GM13977 (cell line): ENCODE measurements at regions not wholly inside any gene's neighbourhood (a gene's known extent, or its start where the extent isn't known, plus 50 kb on each side); places are given as distances from the start of the nearest gene placed in this dataset.
"Not testable (repeated sequence)": the region's sequence is repeated elsewhere in the genome, so short reads cannot be mapped to it uniquely, and the experiment has no call there.

Experiments used
- DNase-seq: peaks from one replicate; pipeline ENCODE4 v3.0.0; 2012; ENCODE audit warnings: low spot score
- CTCF ChIP-seq: IDR thresholded peaks from 2 replicates; pipeline ENCODE4 v1.5.1; 2012; ENCODE audit warnings: mild to moderate bottlenecking, control low read depth; ENCODE audit not compliant: insufficient read depth; ENCODE audit errors: extremely low read depth, missing control alignments
- in situ Hi-C: fragments of 300-500 bp; cut with MboI; formaldehyde crosslinking; loops from one replicate; pipeline ENCODE4 v1.12.0; 2022; ENCODE audit warnings: low sequenced_read_pairs, low pct_unique_long_range_greater_than_20kb, mixed read lengths, inconsistent platforms; ENCODE audit not compliant: unreplicated experiment

GRCh38 chr16:21523411-21524067, 75.8 kb upstream of the METTL9 start:
- TF ChIP-seq CTCF, result no peak
- no peak for DNase-seq
- in situ Hi-C loops, result no loop called here

DNA sequence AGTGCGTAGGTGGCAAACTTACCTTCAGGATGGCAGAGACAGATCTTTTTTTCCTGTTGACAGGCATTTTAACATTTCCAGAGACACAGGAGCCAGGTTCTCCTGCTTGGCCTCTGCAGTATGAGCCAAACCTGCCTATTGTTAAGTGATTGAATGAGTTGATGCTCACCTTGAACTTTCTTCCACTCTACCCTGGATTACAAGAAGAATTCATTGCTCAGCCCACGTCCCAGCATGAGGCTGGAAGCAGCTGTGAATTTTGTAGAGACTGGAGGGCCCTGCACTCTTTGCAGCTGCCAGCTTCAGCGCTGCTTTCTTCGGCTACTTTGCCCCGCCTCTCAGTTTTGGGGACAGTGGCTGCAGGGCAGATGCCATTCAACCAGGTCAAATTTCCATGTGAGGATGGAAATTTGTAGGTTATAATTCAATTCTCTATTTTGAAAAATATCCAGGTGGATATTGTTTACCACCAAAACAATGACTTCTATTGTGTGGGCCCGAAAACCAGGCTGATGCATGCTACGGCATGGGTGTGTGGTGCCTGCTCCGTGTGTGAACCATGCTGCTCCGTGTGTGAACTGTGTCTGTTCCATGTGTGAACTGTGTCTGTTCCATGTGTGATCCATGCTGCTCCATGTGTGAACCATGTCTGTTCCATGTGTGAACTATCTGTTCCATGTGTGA, 75.2 kb upstream of the METTL9 start:
- TF ChIP-seq CTCF, result no peak
- DNase-seq, result no peak
- in situ Hi-C loops, result no loop called here

DNA sequence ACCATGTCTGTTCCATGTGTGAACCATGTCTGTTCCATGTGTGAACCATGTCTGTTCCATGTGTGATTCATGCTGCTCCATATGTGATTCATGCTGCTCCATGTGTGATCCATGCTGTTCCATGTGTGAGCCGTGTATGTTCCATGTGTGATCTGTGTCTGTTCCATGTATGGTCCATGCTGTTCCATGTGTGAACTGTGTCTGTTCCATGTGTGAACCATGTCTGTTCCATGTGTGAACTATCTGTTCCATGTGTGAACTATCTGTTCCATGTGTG, 74.7 kb upstream of the METTL9 start:
- in situ Hi-C loops, result not testable (repeated sequence)

GRCh38 chr16:21525029-21525895, 74.1 kb upstream of the METTL9 start:
- in situ Hi-C loops, DNase-seq: not testable (repeated sequence)

More for the DNA sequence above, 74.7 kb upstream of the METTL9 start:
- not testable (repeated sequence) for DNase-seq

DNA sequence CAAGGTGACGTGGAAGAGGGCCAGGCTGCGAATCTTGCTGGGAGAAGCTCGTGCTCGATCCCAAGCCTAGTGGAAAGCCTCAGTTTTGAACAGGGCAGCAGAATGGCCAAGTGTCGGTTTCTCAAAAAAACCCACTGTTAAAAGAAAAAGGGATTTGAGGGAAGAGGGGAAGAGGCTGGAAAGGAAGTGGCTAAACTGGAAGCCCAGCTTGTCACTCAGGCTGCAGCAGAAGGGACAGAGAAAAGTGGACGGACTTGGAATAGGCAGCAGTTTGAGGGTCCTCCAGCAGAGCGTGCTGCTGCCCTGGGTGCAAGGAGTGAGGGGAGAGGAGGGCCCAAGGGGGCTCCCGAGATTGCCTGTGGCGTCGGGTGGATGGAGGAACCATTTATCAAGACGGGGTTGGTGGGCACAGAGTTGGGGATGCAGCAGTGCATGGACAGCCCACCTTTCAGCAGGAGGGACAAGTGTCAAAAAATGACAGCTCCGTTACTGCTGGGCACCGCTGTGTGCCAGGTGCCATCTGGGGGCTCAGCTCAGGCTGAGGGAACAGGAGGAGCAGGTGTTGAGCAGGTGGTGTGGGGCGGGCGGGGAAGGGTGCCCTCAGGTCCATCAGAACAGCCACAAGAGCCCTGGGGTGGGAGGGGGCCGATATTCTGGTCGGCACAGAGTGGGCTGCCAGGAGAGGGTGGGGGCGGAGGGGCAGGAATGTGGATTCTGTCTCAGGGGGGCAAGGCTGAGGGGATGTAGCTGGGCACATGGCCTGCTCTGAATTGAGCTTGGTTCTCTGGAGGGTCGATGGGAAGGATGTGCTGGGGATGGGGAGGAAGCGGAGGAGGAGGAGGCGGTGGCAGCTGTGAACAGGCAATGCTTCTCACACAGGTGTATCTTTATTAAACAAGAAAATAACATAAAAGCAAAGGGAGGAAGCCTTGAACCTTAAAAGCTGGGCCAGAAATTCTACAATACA, 73.1 kb upstream of the METTL9 start:
- in situ Hi-C loops, DNase-seq: not testable (repeated sequence)

- no peak for TF ChIP-seq CTCF
- in situ Hi-C loops, result no loop called here
- DNase-seq, result no peak
These were observed 72.2 kb upstream of the METTL9 start for GRCh38 chr16:21526923-21527807.

- in situ Hi-C loops, DNase-seq: not testable (repeated sequence)
These were observed 70.2 kb upstream of the METTL9 start for GRCh38 chr16:21529060-21529658.

- in situ Hi-C loops, result not testable (repeated sequence)
These were observed 68.5 kb upstream of the METTL9 start for GRCh38 chr16:21530729-21531383.

GRCh38 chr16:21532996-21533395, 66.4 kb upstream of the METTL9 start:
- in situ Hi-C loops, DNase-seq: not testable (repeated sequence)

More at GRCh38 chr16:21530729-21531383, 68.5 kb upstream of the METTL9 start:
- not testable (repeated sequence) for DNase-seq

GRCh38 chr16:21533474-21533873, 65.9 kb upstream of the METTL9 start:
- DNase-seq, in situ Hi-C loops: not testable (repeated sequence)
